ENCODE measurements at regions not wholly inside any gene's neighbourhood (a gene's known extent, or its start where the extent isn't known, plus 50 kb on each side); places are given as distances from the start of the nearest gene placed in this dataset.

DNA sequence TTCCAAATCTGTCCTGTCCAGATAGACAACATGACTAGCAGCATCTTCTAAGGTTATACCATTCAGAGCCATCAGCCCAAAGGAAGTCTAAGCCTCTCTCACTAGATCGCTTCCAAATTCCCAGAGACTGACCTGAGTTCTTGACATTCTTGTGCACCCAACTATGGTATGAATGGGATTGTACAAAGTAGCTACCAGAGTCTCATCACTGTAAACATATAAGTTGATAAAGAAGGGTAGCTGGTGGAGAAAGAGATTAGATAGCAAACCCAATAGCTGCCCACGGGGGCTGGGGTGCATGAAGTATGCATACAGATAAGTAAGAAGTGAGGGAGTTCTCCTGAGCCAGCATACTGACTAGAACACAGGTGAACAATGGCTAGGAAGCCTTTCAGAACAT, 180.0 kb downstream of the PLPP3 start:
- Histone ChIP-seq H3K36me3 (ENCODE audit: control insufficient read depth in 1 of 2, insufficient read depth in 2 of 2, low read length in 2 of 2) (no peaks in the 10 kb centered on the region), H3K4ac (ENCODE audit: low read depth, low read length) (no peak overlapping the region), H3K4me2 (ENCODE audit: low read length) (peak overlapping the region; percentile 6), H2BK5ac (ENCODE audit: low read depth, low read length, poor library complexity) (no peak overlapping the region), H3K79me1 (ENCODE audit: low read length) (no peaks in the 10 kb centered on the region), H4K91ac (ENCODE audit: low read depth, low read length) (no peak overlapping the region), H3K9me3 (ENCODE audit: insufficient read depth, low read depth, low read length) (no peaks in the 10 kb centered on the region), H2AFZ (ENCODE audit: insufficient read depth, low read length, poor library complexity) (no peak overlapping the region), H4K12ac (ENCODE audit: low read depth, low read length) (no peak overlapping the region), H3K9ac (ENCODE audit: low read length) (no peak overlapping the region), H3K14ac (ENCODE audit: low read length) (no peak overlapping the region), H3K18ac (ENCODE audit: low read length) (no peak overlapping the region), H2BK120ac (ENCODE audit: insufficient read depth, low read length, poor library complexity) (no peak overlapping the region), H4K8ac (ENCODE audit: low read depth, low read length) (no peak overlapping the region), H3K23ac (ENCODE audit: low read length) (no peak overlapping the region), H3K27ac (ENCODE audit: low read depth, low read length) (no peak overlapping the region), H2BK12ac (ENCODE audit: low read length) (no peak overlapping the region), H3K4me1 (ENCODE audit: control insufficient read depth in 1 of 2, insufficient read depth in 2 of 2, low read length in 2 of 2) (peaks cover 3 to 5% of the 10 kb centered on the region in 2 experiments), H2AK5ac (ENCODE audit: low read length) (no peak overlapping the region), H3K27me3 (ENCODE audit: insufficient read depth, low read length) (no peaks in the 10 kb centered on the region), H3K79me2 (ENCODE audit: control insufficient read depth, insufficient read depth, low read length, poor library complexity) (no peaks in the 10 kb centered on the region), H3K4me3 (ENCODE audit: low read depth, low read length) (no peak overlapping the region)
- peak; percentile 49 to 88 for DNase-seq
- WGBS (ENCODE audit: extremely low coverage, insufficient coverage, insufficient read length) = no CpG with 5 or more reads among the region's 2 CpGs

DNA sequence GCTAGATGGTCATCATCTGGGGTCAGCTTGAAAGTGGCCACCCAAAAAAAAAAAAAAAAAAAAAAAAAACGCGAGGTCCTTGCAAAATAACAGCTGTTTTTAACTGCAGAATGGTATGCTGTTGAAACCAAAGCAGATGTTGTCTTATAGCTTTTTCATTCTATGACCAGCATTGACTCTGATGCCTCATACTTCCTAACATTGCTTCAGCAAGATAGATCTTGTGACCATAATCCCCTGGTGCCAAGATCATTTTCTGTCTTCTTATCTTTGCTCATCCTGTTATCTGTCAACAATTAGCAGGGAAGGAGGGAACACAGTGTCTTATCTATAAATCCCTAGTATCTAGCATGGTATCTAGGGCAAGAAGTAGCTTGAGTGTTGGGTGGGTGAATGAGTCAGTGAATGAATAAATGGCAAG, 181.5 kb downstream of the PLPP3 start:
- Histone ChIP-seq H3K9ac (ENCODE audit: low read length) (no peak overlapping the region), H3K79me1 (ENCODE audit: low read length) (no peaks in the 10 kb centered on the region), H4K8ac (ENCODE audit: low read depth, low read length) (no peak overlapping the region), H4K12ac (ENCODE audit: low read depth, low read length) (no peak overlapping the region), H2AK5ac (ENCODE audit: low read length) (no peak overlapping the region), H3K4me1 (ENCODE audit: control insufficient read depth in 1 of 2, insufficient read depth in 2 of 2, low read length in 2 of 2) (peaks cover 2 to 3% of the 10 kb centered on the region in 2 experiments), H3K9me3 (ENCODE audit: insufficient read depth, low read depth, low read length) (no peaks in the 10 kb centered on the region), H2AFZ (ENCODE audit: insufficient read depth, low read length, poor library complexity) (no peak overlapping the region), H3K4me2 (ENCODE audit: low read length) (no peak overlapping the region), H3K27me3 (ENCODE audit: insufficient read depth, low read length) (no peaks in the 10 kb centered on the region), H3K18ac (ENCODE audit: low read length) (no peak overlapping the region), H2BK120ac (ENCODE audit: insufficient read depth, low read length, poor library complexity) (no peak overlapping the region), H3K23ac (ENCODE audit: low read length) (no peak overlapping the region), H2BK5ac (ENCODE audit: low read depth, low read length, poor library complexity) (no peak overlapping the region), H4K91ac (ENCODE audit: low read depth, low read length) (no peak overlapping the region), H3K36me3 (ENCODE audit: control insufficient read depth in 1 of 2, insufficient read depth in 2 of 2, low read length in 2 of 2) (no peaks in the 10 kb centered on the region), H3K27ac (ENCODE audit: low read depth, low read length) (no peak overlapping the region), H3K14ac (ENCODE audit: low read length) (no peak overlapping the region), H3K4me3 (ENCODE audit: low read depth, low read length) (no peak overlapping the region), H3K79me2 (ENCODE audit: control insufficient read depth, insufficient read depth, low read length, poor library complexity) (no peaks in the 10 kb centered on the region), H2BK12ac (ENCODE audit: low read length) (no peak overlapping the region), H3K4ac (ENCODE audit: low read depth, low read length) (no peak overlapping the region)
- WGBS (ENCODE audit: extremely low coverage, insufficient coverage, insufficient read length) = no CpG with 5 or more reads among the region's 2 CpGs
- peak; percentile 67 to 93 for DNase-seq

DNA sequence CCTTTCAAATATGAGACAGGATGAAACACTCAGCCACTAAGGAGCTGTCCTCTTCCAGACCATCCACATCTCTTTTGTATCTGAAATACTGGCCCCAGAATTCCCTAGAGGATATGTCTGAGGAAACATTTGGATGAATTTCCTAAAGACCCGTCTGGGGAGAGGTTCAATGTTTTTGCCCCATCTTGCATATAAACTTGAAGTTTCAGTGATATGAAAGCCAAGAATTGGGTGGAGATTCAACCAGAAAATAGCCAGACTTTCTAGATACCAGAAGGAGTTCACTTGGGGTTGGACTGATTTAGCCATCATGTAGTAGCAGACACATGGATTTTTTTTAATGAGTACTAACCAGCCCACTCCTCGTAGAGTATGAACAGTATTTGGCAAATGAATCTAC, 182.0 kb downstream of the PLPP3 start:
- H3K4me1 ChIP-seq (ENCODE audit: control insufficient read depth in 1 of 2, insufficient read depth in 2 of 2, low read length in 2 of 2) = peaks cover 2 to 3% of the 10 kb centered on the region in 2 experiments
- peak in 1 of 2 donors; percentile 25 for DNase-seq
- no peak overlapping the region for H4K8ac ChIP-seq (ENCODE audit: low read depth, low read length)
- H3K4me3 ChIP-seq (ENCODE audit: low read depth, low read length) = no peak overlapping the region
- H2BK12ac ChIP-seq (ENCODE audit: low read length) = no peak overlapping the region
- no peaks in the 10 kb centered on the region for H3K9me3 ChIP-seq (ENCODE audit: insufficient read depth, low read depth, low read length)
- H2BK5ac ChIP-seq (ENCODE audit: low read depth, low read length, poor library complexity) = no peak overlapping the region
- no peak overlapping the region for H3K4ac ChIP-seq (ENCODE audit: low read depth, low read length)
- no peaks in the 10 kb centered on the region for H3K79me2 ChIP-seq (ENCODE audit: control insufficient read depth, insufficient read depth, low read length, poor library complexity)
- H4K12ac ChIP-seq (ENCODE audit: low read depth, low read length) = no peak overlapping the region
- no peak overlapping the region for H3K4me2 ChIP-seq (ENCODE audit: low read length)
- H4K91ac ChIP-seq (ENCODE audit: low read depth, low read length) = no peak overlapping the region
- H2BK120ac ChIP-seq (ENCODE audit: insufficient read depth, low read length, poor library complexity) = no peak overlapping the region
- no peaks in the 10 kb centered on the region for H3K36me3 ChIP-seq (ENCODE audit: control insufficient read depth in 1 of 2, insufficient read depth in 2 of 2, low read length in 2 of 2)
- no peak overlapping the region for H2AFZ ChIP-seq (ENCODE audit: insufficient read depth, low read length, poor library complexity)
- H3K27ac ChIP-seq (ENCODE audit: low read depth, low read length) = no peak overlapping the region
- H3K27me3 ChIP-seq (ENCODE audit: insufficient read depth, low read length) = no peaks in the 10 kb centered on the region
- H2AK5ac ChIP-seq (ENCODE audit: low read length) = no peak overlapping the region
- no peaks in the 10 kb centered on the region for H3K79me1 ChIP-seq (ENCODE audit: low read length)
- WGBS (ENCODE audit: extremely low coverage, insufficient coverage, insufficient read length) = no CpG with 5 or more reads among the region's 2 CpGs
- H3K9ac ChIP-seq (ENCODE audit: low read length) = no peak overlapping the region
- H3K23ac ChIP-seq (ENCODE audit: low read length) = no peak overlapping the region
- H3K18ac ChIP-seq (ENCODE audit: low read length) = no peak overlapping the region
- H3K14ac ChIP-seq (ENCODE audit: low read length) = no peak overlapping the region

DNA sequence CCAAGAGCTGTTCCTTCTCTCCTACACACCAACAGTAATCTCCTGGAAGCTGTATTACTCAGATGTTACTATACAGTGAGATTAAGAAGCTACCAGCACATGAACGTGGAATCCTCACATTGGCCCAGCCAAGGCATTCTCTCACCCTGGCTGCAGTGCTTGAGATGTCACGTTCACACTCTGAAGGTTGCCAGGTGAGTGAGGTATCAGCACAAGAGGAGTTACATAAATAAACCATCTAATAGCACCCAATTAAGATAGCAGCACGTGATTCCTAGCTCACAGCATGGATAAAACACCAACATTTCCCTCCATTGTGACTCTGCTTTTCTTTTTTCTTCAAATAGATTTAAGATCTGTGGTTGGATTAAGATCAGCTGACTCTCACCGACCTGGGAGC, 182.8 kb downstream of the PLPP3 start:
- H3K4me3 ChIP-seq (ENCODE audit: low read depth, low read length) = no peak overlapping the region
- H2BK12ac ChIP-seq (ENCODE audit: low read length) = no peak overlapping the region
- H3K4ac ChIP-seq (ENCODE audit: low read depth, low read length) = no peak overlapping the region
- H2AFZ ChIP-seq (ENCODE audit: insufficient read depth, low read length, poor library complexity) = no peak overlapping the region
- no peak overlapping the region for H2BK5ac ChIP-seq (ENCODE audit: low read depth, low read length, poor library complexity)
- H3K14ac ChIP-seq (ENCODE audit: low read length) = no peak overlapping the region
- no CpG with 5 or more reads among the region's 4 CpGs for WGBS (ENCODE audit: extremely low coverage, insufficient coverage, insufficient read length)
- no peak overlapping the region for H3K9ac ChIP-seq (ENCODE audit: low read length)
- H4K91ac ChIP-seq (ENCODE audit: low read depth, low read length) = no peak overlapping the region
- no peak overlapping the region for H4K8ac ChIP-seq (ENCODE audit: low read depth, low read length)
- H3K79me2 ChIP-seq (ENCODE audit: control insufficient read depth, insufficient read depth, low read length, poor library complexity) = no peaks in the 10 kb centered on the region
- no peak overlapping the region for H3K27ac ChIP-seq (ENCODE audit: low read depth, low read length)
- no peak overlapping the region for H2AK5ac ChIP-seq (ENCODE audit: low read length)
- no peak overlapping the region for H3K23ac ChIP-seq (ENCODE audit: low read length)
- H3K9me3 ChIP-seq (ENCODE audit: insufficient read depth, low read depth, low read length) = no peaks in the 10 kb centered on the region
- H3K79me1 ChIP-seq (ENCODE audit: low read length) = no peaks in the 10 kb centered on the region
- H3K4me1 ChIP-seq (ENCODE audit: control insufficient read depth in 1 of 2, insufficient read depth in 2 of 2, low read length in 2 of 2) = peaks cover 2 to 3% of the 10 kb centered on the region in 2 experiments
- no peak overlapping the region for H3K18ac ChIP-seq (ENCODE audit: low read length)
- no peaks in the 10 kb centered on the region for H3K36me3 ChIP-seq (ENCODE audit: control insufficient read depth in 1 of 2, insufficient read depth in 2 of 2, low read length in 2 of 2)
- H2BK120ac ChIP-seq (ENCODE audit: insufficient read depth, low read length, poor library complexity) = no peak overlapping the region
- no peak overlapping the region for H4K12ac ChIP-seq (ENCODE audit: low read depth, low read length)
- DNase-seq = peak; percentile 82 to 87
- H3K27me3 ChIP-seq (ENCODE audit: insufficient read depth, low read length) = no peaks in the 10 kb centered on the region
- no peak overlapping the region for H3K4me2 ChIP-seq (ENCODE audit: low read length)

All from trophoblast cell (in vitro differentiated cells and primary cell).